ENCODE measurements at regions not wholly inside any gene's neighbourhood (a gene's known extent, or its start where the extent isn't known, plus 50 kb on each side); places are given as distances from the start of the nearest gene placed in this dataset.
"Not testable (repeated sequence)": the region's sequence is repeated elsewhere in the genome, so short reads cannot be mapped to it uniquely, and the experiment has no call there.

GRCh38 chr15:35937380-35937779 lies 391.4 kb upstream of the DPH6 start:
- no peak for DNase-seq

- no peak for DNase-seq
These were observed 399.1 kb upstream of the DPH6 start for GRCh38 chr15:35944945-35945585.

- no peak for DNase-seq
These were observed 407.5 kb upstream of the DPH6 start for GRCh38 chr15:35953424-35953823.

- DNase-seq, result no peak
These were observed 410.1 kb upstream of the DPH6 start for GRCh38 chr15:35956056-35956455.

- no peak for DNase-seq
These were observed 412.1 kb upstream of the DPH6 start for GRCh38 chr15:35958021-35958420.

GRCh38 chr15:35958975-35959374 lies 413.0 kb upstream of the DPH6 start:
- DNase-seq, result no peak

- no peak for DNase-seq
These were observed 417.4 kb upstream of the DPH6 start for GRCh38 chr15:35963326-35963725.

- no peak for DNase-seq
These were observed 420.8 kb upstream of the DPH6 start for GRCh38 chr15:35966781-35967180.

GRCh38 chr15:35967968-35968367 lies 422.0 kb upstream of the DPH6 start:
- not testable (repeated sequence) for DNase-seq

GRCh38 chr15:35973029-35973428 lies 427.1 kb upstream of the DPH6 start:
- no peak for DNase-seq

GRCh38 chr15:35974052-35974451 lies 428.1 kb upstream of the DPH6 start:
- no peak for DNase-seq

GRCh38 chr15:35975941-35976340 lies 430.0 kb upstream of the DPH6 start:
- DNase-seq, result no peak

GRCh38 chr15:35979608-35980007 lies 433.6 kb upstream of the DPH6 start:
- no peak for DNase-seq

- no peak for DNase-seq
These were observed 434.8 kb upstream of the DPH6 start for GRCh38 chr15:35980719-35981118.

- no peak for DNase-seq
These were observed 440.3 kb upstream of the DPH6 start for GRCh38 chr15:35986191-35986721.

GRCh38 chr15:35987056-35987455 lies 441.1 kb upstream of the DPH6 start:
- DNase-seq, result no peak

GRCh38 chr15:35991386-35991785 lies 445.4 kb upstream of the DPH6 start:
- no peak for DNase-seq

- DNase-seq, result no peak
These were observed 446.8 kb upstream of the DPH6 start for GRCh38 chr15:35992791-35993190.

- no peak for DNase-seq
These were observed 447.2 kb upstream of the DPH6 start for GRCh38 chr15:35993196-35993595.

GRCh38 chr15:35994876-35995275 lies 448.9 kb upstream of the DPH6 start:
- no peak for DNase-seq

- no peak for DNase-seq
These were observed 453.0 kb upstream of the DPH6 start for GRCh38 chr15:35998663-35999602.

GRCh38 chr15:36004891-36005490 lies 459.0 kb upstream of the DPH6 start:
- DNase-seq, result no peak

- DNase-seq, result no peak
These were observed 459.6 kb upstream of the DPH6 start for GRCh38 chr15:36005542-36005941.

- DNase-seq, result no peak
These were observed 461.7 kb upstream of the DPH6 start for GRCh38 chr15:36007699-36008098.

All from amniotic stem cell (primary cell).